SU-DHL-6 (cell line): ENCODE measurements at regions not wholly inside any gene's neighbourhood (a gene's known extent, or its start where the extent isn't known, plus 50 kb on each side); places are given as distances from the start of the nearest gene placed in this dataset.

Source experiments
- H2AFZ ChIP-seq: fragments of 200-600 bp; sonication (generic); 2 replicates; pipeline ENCODE4 v1.6.1; 2014; ENCODE audit warnings: low read depth, mild to moderate bottlenecking, moderate library complexity, mixed read lengths, antibody characterized with exemption, low read length; ENCODE audit not compliant: severe bottlenecking
- H3F3A ChIP-seq: fragments of 200-600 bp; shearing (Covaris generic); 2 replicates; pipeline ENCODE4 v1.6.0; 2016; ENCODE audit warnings: antibody characterized with exemption, mild to moderate bottlenecking; ENCODE audit not compliant: insufficient read depth
- H3K27ac ChIP-seq: fragments of 200-600 bp; sonication (generic); 2 replicates; pipeline ENCODE4 v1.5.1; 2016; ENCODE audit warnings: low read depth, mild to moderate bottlenecking, low read length, moderate library complexity, mixed read lengths
- H3K27me3 ChIP-seq: fragments of 200-600 bp; sonication (generic), shearing (Covaris generic); 2 replicates; pipeline ENCODE4 v1.6.0; 2014; ENCODE audit warnings: mild to moderate bottlenecking, low read length
- H3K36me3 ChIP-seq: fragments of 200-600 bp; sonication (generic); 2 replicates; pipeline ENCODE4 v1.6.1; 2014; ENCODE audit warnings: mild to moderate bottlenecking, low read length, mixed read lengths
- H3K4me2 ChIP-seq: fragments of 300-600, 200-600 bp; shearing (Covaris generic), sonication (generic); 2 replicates; pipeline ENCODE4 v1.6.0; 2014; ENCODE audit warnings: low read length, low read depth, mild to moderate bottlenecking; ENCODE audit not compliant: poor library complexity, severe bottlenecking
- H3K4me3 ChIP-seq: fragments of 200-600 bp; sonication (generic); 2 replicates; pipeline ENCODE4 v1.5.1; 2014; ENCODE audit warnings: antibody characterized with exemption, low read length, mild to moderate bottlenecking, mixed read lengths; ENCODE audit not compliant: insufficient read depth, poor library complexity, severe bottlenecking
- H3K79me2 ChIP-seq: fragments of 200-600 bp; sonication (generic); 2 replicates; pipeline ENCODE4 v1.6.1; 2014; ENCODE audit warnings: mild to moderate bottlenecking, low read length, moderate library complexity; ENCODE audit not compliant: insufficient read depth
- H3K9ac ChIP-seq: fragments of 200-600 bp; sonication (generic); 2 replicates; pipeline ENCODE4 v1.7.0; 2014; ENCODE audit warnings: mild to moderate bottlenecking, low read length
- H3K9me2 ChIP-seq: fragments of 200-600 bp; sonication (generic); replicated peaks from 2 replicates; pipeline ENCODE4 v1.6.1; 2014; ENCODE audit warnings: low read length; ENCODE audit not compliant: insufficient read depth
- H3K9me3 ChIP-seq: fragments of 200-600 bp; sonication (generic); 2 replicates; pipeline ENCODE4 v1.6.1; 2014; ENCODE audit warnings: low read length, mixed read lengths; ENCODE audit not compliant: insufficient read depth
- H4K20me1 ChIP-seq: fragments of 200-600 bp; sonication (generic); 2 replicates; pipeline ENCODE4 v1.6.1; 2014; ENCODE audit warnings: low read depth, mild to moderate bottlenecking, antibody characterized with exemption, low read length, moderate library complexity, mixed read lengths
- CTCF ChIP-seq: fragments of 200-600 bp; sonication (generic); IDR thresholded peaks from one replicate; pipeline ENCODE4 v1.5.1; 2017; ENCODE audit warnings: antibody characterized with exemption, mild to moderate bottlenecking, low read length, moderate library complexity; ENCODE audit not compliant: insufficient read depth, poor library complexity, severe bottlenecking
- EZH2phosphoT487 ChIP-seq: fragments of 200-600 bp; sonication (generic), shearing (Covaris generic); conservative IDR thresholded peaks from 2 replicates; pipeline ENCODE4 v1.6.1; 2018; ENCODE audit warnings: mild to moderate bottlenecking, antibody characterized with exemption, low read length, moderate library complexity, mixed read lengths

DNA sequence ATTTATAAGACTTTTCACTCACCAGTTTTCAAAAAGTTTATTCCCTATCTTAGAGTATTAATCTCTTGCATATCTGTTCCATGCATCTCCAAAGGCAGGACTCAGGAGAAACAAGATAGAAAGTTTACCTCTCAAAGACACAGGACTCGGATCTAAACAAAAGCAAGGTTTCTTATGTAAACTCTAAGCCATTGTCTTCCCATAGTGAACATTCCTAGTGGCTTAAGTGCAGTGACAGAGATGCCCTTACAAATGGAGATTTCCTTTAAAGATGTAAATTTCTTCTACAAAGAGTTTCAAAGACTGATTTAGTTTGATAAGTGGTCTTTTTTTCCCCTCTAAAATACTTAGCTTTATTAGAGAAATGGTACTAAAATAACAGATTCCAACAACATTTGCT lies 209.8 kb downstream of the ACTR3B start:
- no peaks in the 10 kb centered on the region for H3K27me3 ChIP-seq
- no peaks in the 10 kb centered on the region for H4K20me1 ChIP-seq
- H3F3A ChIP-seq: no peaks in the 10 kb centered on the region
- no peak overlapping the region for H2AFZ ChIP-seq
- H3K9me3 ChIP-seq: no peaks in the 10 kb centered on the region
- H3K9me2 ChIP-seq: no peaks in the 10 kb centered on the region
- H3K36me3 ChIP-seq: no peaks in the 10 kb centered on the region
- H3K79me2 ChIP-seq: no peaks in the 10 kb centered on the region
- H3K27ac ChIP-seq: no peak overlapping the region
- no peak overlapping the region for H3K9ac ChIP-seq
- H3K4me2 ChIP-seq: no peak overlapping the region
- TF ChIP-seq EZH2phosphoT487 (no peak), CTCF (no peak)
- H3K4me3 ChIP-seq: no peak overlapping the region

- H3K9me2 ChIP-seq: no peaks in the 10 kb centered on the region
- H3K9me3 ChIP-seq: no peaks in the 10 kb centered on the region
- H3F3A ChIP-seq: no peaks in the 10 kb centered on the region
- H3K9ac ChIP-seq: no peak overlapping the region
- no peak overlapping the region for H3K27ac ChIP-seq
- H3K4me3 ChIP-seq: no peak overlapping the region
- TF ChIP-seq CTCF: no peak
- TF ChIP-seq EZH2phosphoT487: no peak
- no peak overlapping the region for H2AFZ ChIP-seq
- H3K4me2 ChIP-seq: no peak overlapping the region
- H3K79me2 ChIP-seq: no peaks in the 10 kb centered on the region
- H4K20me1 ChIP-seq: no peaks in the 10 kb centered on the region
- H3K36me3 ChIP-seq: no peaks in the 10 kb centered on the region
- H3K27me3 ChIP-seq: no peaks in the 10 kb centered on the region
These were observed 210.3 kb downstream of the ACTR3B start for GRCh38 chr7:152969839-152970238.

GRCh38 chr7:152970481-152970880 lies 210.9 kb downstream of the ACTR3B start:
- H3K4me3 ChIP-seq: no peak overlapping the region
- no peaks in the 10 kb centered on the region for H4K20me1 ChIP-seq
- H3K79me2 ChIP-seq: no peaks in the 10 kb centered on the region
- no peak overlapping the region for H3K27ac ChIP-seq
- H2AFZ ChIP-seq: no peak overlapping the region
- no peaks in the 10 kb centered on the region for H3F3A ChIP-seq
- H3K4me2 ChIP-seq: no peak overlapping the region
- no peaks in the 10 kb centered on the region for H3K9me2 ChIP-seq
- H3K27me3 ChIP-seq: no peaks in the 10 kb centered on the region
- no peak for TF ChIP-seq EZH2phosphoT487
- TF ChIP-seq CTCF: no peak
- no peaks in the 10 kb centered on the region for H3K9me3 ChIP-seq
- no peak overlapping the region for H3K9ac ChIP-seq
- no peaks in the 10 kb centered on the region for H3K36me3 ChIP-seq

DNA sequence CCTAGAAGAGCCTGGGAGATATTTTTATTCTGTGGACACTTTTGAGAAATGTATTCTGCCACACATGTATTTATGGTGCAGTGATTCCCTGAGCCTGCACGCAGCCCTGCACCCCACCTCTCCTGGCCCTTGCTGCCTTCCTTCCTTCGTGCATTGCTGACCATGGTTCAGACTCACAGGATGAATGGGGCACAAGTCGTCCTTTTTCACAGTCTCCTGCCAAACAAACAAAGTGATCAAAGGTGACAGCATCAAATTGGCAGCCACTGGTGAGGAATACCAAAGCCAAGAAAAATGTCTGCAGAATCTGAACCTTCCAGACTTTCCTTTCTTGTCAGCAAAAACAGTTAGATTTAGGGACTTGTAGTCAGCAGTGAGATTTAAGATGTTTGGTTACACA lies 215.0 kb downstream of the ACTR3B start:
- TF ChIP-seq CTCF: no peak
- no peak for TF ChIP-seq EZH2phosphoT487
- no peak overlapping the region for H3K27ac ChIP-seq
- H2AFZ ChIP-seq: no peak overlapping the region
- H3K4me2 ChIP-seq: no peak overlapping the region
- H3K27me3 ChIP-seq: no peaks in the 10 kb centered on the region
- H3K36me3 ChIP-seq: no peaks in the 10 kb centered on the region
- no peaks in the 10 kb centered on the region for H3K9me2 ChIP-seq
- H3K9me3 ChIP-seq: no peaks in the 10 kb centered on the region
- no peaks in the 10 kb centered on the region for H3F3A ChIP-seq
- no peaks in the 10 kb centered on the region for H4K20me1 ChIP-seq
- H3K9ac ChIP-seq: no peak overlapping the region
- no peak overlapping the region for H3K4me3 ChIP-seq
- H3K79me2 ChIP-seq: no peaks in the 10 kb centered on the region
